ENCODE measurements at regions not wholly inside any gene's neighbourhood (a gene's known extent, or its start where the extent isn't known, plus 50 kb on each side); places are given as distances from the start of the nearest gene placed in this dataset.

DNA sequence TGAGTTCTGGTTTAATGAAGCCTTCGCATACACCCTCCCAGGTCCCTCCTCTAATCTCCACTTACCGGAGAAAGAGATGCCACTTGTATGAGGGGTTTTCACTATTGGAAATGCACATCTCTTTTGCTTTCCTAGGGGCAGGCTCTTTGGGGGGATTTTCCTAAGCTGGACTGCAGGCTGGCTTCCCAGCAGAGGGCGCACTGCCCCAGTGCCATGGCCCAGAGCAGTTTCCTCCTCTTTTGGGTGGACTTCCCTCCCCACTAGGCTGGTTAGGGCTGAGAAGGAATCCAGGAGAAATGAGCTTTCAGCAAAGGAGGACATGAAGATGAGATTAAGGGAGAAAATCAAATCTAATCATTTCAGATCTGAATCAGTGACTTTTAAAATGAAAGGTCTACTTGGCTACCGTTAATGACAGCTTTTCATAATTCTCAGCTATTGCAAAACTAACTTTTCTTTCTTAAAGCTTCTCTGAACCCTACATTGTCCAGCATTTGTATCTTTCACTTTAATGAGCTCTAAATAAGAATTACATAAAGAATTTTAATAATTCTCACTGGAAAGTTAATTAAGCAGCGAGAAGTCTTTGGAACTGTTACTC, 784.1 kb upstream of the FANCL start:
- peak; percentile 23 to 55 for DNase-seq

DNA sequence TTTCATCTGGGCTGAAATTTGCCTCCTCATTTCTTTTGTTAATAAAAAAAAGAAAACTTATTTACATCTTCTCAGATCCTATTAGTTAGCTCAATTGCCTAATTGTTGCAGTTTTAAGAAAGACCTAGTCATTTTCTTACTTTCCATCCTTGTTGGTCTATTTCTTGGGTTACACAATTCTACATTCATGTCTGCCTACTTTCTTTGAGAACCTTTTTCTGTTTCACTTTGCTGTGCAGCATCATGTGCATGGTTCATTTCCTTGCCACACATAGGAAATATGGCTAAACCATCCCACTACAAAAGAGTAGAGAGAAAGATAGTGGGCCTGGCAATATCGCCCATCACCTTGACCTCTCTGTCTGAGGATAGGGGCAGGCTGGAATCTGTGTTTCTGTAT, 780.7 kb upstream of the FANCL start:
- no peak for DNase-seq

DNA sequence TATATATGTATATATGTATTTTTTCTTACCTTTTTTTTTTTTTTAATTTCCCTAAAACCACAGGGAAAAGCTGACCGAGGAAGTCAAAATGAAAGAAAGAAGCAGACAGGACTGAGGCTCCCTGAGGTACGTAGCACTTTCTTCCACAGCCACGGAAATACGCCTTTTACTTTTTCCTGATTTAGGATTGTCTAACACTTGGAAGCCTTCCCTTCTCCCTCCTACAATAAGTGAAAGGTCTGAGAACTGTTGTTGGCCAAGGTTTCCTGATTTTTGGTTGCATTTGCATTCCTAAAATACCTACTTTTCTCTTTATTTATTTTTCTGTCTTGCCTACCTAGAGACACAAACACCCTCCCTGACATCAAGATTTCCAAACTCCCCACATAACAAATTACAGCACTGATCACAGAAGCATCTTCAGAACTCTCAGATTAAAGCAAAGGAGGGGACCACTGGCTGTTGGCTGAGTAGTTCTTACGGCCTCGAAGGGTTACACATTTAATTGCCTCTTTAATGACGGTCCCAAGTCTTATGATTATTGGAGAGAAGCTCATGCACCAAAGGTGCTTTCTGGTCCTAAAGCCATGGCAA, 778.5 kb upstream of the FANCL start:
- no peak for DNase-seq

DNA sequence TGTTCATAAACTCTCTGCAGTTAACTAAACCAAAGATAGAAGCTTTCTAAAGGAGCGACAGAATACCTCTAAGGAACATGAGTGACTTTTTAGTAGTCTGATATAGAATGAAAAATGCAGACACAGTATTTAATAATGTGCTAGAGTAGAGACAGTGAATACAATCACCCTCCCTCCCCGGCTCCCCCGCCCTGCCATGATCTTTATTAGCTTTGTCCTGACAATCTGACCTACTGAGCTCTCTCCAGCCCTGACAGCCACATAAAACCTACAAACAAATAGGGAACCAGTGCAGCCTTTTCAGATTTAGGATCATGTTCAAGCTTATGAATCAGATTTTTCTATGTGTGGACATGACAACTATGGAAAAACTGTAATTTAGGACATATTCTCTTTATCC, 777.6 kb upstream of the FANCL start:
- no peak for DNase-seq

DNA sequence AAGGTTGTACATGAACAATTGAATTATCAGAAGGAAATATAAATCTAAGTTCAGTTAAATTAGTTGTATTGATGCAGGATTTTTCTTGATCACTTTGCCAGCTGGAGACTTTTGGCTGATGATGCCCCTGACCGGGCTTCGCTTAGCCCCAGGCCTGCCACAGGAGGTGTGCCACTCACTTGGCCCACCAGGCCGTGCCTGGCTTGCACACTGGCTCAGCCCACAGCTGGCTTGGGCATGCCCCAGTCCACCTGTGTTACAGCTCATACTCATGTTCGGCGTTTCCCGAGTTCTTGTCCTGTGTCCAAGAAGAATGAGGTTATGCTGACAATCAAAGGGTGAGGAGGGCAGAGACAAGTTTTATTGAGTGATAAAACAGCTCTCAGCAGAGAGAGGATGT, 773.9 kb upstream of the FANCL start:
- no peak for DNase-seq

DNA sequence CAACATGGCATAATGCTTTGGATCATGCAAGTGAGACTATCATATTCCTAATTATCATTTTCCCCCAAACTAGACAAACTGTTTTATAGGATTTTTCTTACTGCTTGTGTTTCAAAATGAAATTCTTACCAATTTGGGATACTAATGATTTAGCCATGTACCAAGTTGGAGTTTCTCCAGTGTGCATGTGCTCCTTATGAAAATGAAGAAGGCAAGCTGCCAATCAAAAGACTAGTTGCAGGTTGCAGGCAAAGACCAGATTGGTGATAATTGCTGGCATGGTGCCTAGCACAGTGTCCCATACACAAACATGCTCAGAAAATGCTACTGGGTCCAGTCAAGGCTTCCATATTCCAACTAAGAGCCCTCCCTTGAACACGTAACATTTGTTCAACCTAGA, 771.8 kb upstream of the FANCL start:
- no peak for DNase-seq

DNA sequence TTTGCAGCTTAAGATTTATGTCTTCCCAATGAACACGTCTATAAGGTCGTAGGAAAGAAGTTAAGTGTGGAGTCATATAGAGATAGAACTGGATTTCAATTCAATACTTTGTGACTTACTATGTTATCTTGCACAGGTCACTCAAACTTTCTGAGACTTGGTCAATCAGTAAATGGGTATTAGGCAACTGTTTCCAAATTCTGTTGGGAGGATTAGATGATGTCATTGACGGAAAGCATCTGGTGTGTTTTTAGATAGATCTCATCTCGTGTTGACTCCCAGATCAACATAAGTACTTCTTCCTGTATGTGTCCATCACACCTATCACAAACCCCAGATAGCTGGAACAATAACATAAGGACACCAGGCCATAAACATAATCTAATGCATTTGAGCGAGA, 771.1 kb upstream of the FANCL start:
- DNase-seq: no peak

DNA sequence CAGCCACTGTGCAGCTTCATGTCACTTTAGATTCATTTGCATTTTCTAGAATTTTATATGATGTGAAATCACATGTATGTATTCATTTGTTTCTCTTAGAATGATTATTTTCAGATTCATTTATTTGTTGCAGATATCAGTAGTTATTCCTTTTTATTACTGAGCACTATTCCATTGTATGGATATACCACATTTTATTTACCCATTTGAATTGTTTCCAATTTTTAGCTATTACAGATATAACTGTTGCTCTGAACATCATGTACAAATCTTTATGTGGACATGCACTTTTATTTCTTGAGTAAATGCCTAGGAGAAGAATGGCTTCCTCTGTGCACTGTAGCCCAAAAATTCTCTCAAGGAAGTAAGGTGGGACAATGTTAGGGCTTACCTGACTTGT, 767.8 kb upstream of the FANCL start:
- DNase-seq: no peak

DNA sequence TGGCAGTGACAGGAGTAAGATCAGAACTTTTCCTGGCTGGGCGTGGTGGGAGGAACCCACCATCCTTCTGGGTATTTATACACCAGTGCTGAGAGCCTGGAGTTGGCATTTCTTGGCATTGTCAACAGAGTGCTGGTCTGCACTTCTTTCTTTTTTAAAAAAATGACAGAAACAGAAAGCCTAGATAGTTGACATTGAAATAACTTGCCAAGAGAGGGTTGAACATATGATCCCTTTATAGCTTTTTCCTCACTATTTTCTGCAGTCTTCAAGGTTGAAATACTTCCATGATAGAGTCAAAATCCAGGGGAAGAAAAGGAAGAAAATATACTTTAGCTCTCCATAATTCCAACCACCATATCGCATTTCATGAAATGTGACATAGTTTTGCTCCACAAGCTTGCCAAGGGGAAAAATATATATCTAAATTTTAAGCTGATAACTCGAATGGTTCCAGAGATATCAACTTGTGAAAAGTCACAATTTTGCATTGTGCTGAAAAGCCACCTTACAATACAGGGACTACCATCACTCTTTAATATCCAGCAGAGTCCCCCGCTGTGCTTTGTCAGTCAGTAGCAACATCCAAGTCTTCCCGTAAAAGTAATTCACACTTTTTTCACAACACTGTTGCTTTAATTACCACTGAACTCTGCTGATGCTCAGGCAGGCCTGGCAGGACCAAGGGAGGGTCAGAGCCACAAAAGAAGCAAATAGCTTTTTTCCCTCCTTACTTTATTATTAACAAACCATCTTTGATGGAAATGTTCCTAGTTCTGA, 764.9 kb upstream of the FANCL start:
- DNase-seq: no peak

DNA sequence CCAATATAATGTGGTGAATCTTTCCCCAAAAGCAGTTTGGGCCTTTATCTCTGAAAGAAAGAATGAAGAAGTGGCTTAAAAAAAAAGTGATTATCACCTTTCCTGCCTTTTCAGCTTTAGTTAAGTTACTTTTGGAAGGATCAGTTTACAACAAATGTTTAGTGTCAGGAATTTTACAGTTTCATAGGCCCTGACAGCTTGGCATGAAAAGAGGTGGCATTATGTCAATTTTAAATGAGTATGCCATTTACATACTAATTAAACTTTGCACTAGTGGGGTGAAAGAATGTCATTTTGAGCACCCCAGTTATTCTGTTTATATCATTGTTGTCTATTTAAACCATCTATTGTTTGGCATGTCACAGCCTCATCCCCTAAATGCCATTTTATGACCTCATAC, 763.5 kb upstream of the FANCL start:
- no peak for DNase-seq

DNA sequence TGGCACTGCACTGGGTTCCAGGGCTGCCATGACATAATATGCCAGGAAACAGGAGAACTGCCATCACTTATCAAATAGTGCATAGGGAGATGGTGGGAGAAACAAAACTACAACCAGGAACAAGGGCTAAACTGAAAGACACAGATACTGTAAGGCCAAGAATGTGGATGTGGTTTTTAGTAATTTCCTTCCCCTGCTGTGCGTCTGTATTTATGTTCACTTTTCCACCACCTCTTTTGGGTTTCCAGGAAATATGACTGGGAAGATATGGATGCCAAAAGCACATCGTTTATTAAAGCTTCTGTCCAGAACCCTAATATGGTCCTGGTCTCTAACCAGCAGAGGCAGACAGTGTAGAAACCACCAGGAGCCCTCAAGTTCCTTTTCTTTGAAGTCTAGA, 759.7 kb upstream of the FANCL start:
- DNase-seq: peak; percentile 53 to 59

DNA sequence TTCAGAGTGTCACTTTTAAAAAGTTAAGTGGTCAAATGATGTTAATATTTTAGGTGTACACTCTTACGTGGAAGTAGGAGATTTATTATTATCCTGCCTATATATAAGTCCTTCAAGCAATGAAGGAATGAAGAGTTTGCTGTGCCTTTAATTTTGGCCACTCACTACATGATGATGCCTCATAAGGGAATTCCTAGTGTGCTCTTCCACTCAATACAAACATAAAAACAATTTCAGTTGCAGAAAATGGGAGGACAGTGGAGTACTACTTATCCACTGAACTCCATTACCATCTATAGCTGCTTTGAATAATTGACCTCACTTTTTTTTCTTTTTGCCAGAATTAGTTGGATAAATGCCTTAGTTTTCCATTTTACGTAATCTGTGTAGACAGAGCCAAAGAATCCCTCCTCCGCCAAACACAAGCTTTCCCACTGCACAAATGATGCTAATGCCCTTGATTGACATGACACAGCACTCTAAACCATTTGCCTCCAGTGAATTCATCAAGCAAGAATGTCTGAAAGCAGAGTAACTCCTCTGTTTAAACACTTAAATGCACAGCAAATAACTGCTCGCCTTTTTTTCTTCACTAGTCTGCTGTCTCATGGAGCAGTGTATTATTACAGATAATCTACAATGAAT, 751.1 kb upstream of the FANCL start:
- no peak for DNase-seq

DNA sequence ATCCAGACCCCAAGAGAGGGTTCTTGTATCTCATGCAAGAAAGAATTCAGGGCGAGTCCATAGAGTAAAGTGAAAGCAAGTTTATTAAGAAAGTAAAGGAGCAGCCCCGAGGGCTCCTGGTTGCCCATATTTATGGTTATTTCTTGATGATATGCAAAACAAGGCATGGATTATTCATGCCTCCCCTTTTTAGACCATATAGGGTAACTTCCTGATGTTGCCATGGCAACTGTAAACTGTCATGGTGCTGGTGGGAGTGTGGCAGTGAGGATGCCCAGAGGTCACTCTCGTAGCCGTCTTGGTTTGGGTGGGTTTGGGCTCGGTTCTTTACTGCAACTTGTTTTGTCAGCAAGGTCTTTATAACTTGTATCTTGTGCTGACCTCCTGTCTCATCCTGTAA, 750.2 kb upstream of the FANCL start:
- no peak for DNase-seq

DNA sequence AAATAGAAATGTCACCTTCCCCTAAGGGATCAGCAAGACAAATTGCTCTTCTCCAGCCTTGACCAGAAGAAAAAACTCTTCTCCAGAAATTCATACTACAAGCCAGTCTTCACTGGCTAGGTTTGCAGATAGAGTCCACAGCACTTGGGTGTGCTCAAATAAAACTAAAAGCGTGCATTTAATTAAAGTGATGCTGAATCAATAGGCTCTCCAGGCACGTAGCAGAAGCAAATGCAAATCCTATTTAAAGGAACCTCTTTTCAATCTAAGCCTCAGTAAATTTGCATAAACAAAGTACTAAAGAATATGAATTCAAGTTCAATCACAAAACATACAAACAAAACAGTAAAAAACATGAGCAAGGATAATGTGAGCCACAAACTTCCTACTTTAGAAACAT, 744.4 kb upstream of the FANCL start:
- no peak for DNase-seq

DNA sequence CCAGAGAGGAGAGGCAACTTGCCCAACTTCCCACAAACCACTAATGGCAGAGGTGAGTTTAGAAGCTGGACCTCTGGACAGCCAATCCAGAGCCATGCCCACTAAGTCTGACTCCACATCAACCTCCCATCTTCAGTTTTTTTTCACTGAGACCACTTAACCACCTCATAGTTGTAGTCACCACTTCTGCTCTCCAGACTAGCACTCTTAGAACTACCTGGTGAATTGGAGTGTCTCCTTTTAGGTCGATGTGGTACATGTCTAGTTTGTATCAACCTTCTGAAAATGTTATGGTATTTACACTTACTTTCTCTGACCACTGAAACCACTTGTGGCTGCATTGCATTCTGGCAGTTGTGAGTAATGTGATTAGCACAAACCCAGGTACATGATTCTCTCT, 743.6 kb upstream of the FANCL start:
- no peak for DNase-seq

DNA sequence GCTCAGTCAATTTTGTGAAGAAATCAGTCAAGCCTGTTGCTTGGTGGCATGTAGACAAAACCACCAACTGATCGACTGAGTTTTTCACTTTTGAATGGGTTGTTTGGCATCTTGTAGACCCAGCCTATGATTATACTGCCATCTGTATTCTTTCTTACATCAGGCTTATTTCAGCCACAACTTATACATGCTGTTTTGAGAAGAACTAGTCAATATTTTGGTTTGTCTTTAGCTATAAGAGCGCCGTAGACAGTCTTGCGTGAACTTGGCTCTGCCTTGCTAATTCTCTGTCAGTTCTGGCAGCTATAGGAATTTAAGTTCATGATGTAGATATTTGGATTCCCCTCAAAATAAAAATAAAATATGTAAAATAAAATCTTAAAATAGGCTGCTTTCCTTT, 742.0 kb upstream of the FANCL start:
- DNase-seq: no peak

DNA sequence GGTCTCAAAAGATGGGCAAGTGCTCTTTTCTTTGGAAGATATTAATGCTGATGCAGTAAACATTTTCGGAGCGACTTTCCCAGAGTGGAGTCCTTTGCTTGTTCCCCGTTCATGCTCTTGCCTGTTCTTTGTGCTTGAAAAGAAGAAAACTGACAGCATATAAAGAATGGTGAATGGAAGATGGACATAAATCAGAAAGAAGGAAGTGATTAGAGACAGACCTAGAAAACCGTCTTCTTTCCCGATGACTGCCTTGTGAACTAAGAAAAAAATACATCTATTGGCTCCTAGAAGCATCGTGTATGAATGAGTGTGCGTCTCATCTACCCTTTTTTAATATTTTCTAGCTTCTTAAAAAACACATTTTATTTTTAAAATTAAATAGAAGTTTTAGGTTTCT, 740.1 kb upstream of the FANCL start:
- no peak for DNase-seq

DNA sequence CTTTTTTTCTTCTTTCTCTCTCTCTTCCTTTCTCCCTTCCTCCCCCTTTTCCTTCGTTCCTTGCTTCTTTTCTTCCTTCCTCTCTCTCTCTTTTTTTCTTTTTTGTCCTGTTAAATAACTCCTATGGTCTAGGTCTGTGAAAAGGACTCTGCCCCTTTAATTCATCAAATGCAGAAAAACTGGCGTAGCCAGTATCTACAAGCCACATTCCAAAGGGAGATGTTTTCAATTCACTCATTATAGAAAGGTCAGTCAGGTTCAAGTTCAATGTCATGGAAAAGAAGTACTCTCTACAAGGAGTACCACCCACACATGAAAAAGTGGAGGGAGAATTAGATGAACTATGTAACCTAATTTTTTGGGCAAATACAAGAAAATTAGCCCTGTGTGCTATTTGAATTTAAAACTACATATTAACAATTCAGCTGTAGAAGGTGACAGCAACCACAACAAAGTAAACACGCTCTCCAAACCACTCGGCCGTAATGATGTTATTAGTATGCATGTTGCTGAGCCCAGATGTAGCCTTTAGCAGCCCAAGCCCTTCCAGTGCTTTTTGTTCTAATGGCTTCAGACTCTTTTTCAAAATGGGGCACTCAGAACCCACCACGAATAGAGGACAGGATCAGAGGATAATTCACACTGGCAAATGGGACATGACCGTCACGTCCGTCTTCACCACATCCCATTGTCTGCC, 735.4 kb upstream of the FANCL start:
- no peak for DNase-seq

DNA sequence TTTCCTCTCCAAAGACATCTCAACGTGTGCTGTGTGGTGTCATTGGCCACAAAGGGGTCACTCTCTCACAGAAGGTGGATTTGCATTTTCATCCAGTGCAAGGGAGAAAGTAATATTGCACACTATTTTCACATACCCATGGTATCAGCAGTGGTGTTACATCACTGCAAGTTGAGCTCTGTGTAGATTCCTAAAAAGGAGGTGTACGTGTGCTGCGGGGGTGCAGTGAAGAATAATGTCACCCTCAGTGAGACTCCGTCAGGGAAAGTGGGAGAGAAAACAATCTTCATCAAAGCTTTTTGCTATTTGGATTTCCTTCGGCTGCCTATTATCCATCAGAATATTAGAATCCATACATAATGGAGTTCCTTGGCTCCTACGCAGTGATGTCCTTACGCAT, 733.8 kb upstream of the FANCL start:
- no peak for DNase-seq

DNA sequence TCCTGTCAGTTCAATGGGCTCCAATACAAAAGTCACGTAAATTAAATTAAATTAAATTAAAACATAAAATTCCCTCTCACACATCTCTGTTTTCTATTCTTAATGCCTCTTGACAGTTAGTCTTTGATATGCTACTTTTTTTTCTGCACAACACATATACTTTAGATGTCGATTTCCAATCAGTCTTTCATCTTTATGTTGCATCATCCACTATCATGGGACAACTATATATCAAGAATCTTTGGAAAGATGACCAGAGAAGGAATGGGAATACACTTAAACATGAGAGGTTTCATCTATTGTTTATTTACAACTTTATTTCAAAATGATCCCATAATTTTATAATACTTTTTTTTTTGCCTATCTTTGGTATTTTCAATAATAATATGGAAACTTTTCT, 733.3 kb upstream of the FANCL start:
- DNase-seq: no peak

DNA sequence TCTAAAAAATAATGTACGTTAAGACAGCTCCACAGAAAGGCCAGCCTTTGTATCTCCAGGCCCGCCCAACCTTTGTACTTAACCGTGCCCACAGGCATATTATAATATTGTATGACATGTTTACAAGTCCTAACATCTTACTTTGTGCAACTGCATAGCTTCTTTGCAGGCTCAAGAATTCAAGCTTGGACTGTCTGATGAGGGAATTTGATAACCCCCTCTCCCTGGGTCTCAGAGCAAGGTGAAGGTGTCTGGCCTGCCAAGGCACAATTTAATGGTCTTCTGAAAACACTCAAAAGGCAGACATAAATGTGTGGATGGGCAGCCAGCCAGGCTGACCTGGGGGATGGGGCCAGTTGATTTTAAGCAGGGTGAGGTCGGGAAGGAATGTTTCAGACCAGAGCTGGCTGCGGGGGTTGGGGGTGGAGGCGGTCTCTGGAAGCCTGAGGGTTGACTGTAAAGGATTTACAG, 732.7 kb upstream of the FANCL start:
- DNase-seq: no peak

DNA sequence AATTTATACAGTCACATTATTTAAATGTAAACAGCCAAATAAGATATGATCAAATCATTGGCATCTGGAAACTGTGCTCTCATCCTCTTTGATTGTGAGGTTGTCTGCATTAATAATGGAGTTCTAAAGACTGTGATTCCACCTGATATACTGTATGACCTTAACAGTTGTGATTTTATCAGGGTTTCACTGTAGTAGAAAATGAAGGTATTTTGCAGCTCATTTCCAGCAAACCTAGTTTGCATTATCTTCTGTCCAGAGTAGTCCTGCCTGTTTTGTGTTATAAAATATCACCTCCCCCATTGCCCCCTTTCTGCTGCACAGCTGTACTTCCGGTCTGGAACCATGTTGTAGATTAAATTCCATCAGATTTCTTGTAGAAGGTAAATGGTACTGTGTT, 731.6 kb upstream of the FANCL start:
- DNase-seq: no peak

Measured in Kasumi-1 (cell line).